K562 (cell line): ENCODE measurements at regions not wholly inside any gene's neighbourhood (a gene's known extent, or its start where the extent isn't known, plus 50 kb on each side); places are given as distances from the start of the nearest gene placed in this dataset.
A peak's percentile ranks its signal among the peaks of the same experiment; 100 is the strongest.

ENCODE experiments used
- ATAC-seq: fragments of 200-7000 bp; cut with Tn5 transposase; 3 replicates; pipeline ENCODE4 v1.9.1; 2020; ENCODE audit warnings: moderate library complexity
- BruUV-seq: library from RNA; stranded (reverse); fragments of 400-500 nt; replicated peaks from 2 replicates; lab custom pipeline; 2021; lab: Mats Ljungman, UMichigan
- CTCF ChIA-PET: fragments of 300-600 bp; formaldehyde crosslinking; extraction: SDS; loops from one replicate; lab custom pipeline; 2021; ENCODE audit warnings: low intra/inter-chr PET ratio; lab: Yijun Ruan, JAX
- POLR2A ChIA-PET: fragments of 300-600, 350-650 bp; sonication (Branson Sonifier 250); formaldehyde crosslinking; extraction: SDS; loops from one replicate; lab custom pipeline; 2021; ENCODE audit warnings: antibody characterized with exemption, inconsistent platforms; lab: Yijun Ruan, JAX
- DNase-seq, 4 experiments: peaks; one replicate each; pipeline versions ENCODE4 v3.0.0 to v3.0.0-alpha.2; 2011 to 2018; ENCODE audit warnings: low spot score in 3 of 4, mixed read lengths in 3 of 4; ENCODE audit errors: extremely low read depth in 1 of 4
- FAIRE-seq: peaks from 2 replicates; lab custom pipeline; 2011; peaks lifted over from hg19 to GRCh38; lab: Jason Lieb, UNC
- H2AFZ ChIP-seq: 2 replicates; pipeline ENCODE4 v1.6.0; 2011; ENCODE audit warnings: low read depth, low read length, control low read depth, inconsistent platforms
- H3K27ac ChIP-seq: fragments of 200-600 bp; 3 replicates; pipeline ENCODE4 v1.8.0; 2011; ENCODE audit warnings: low read depth, mild to moderate bottlenecking, control low read depth, inconsistent platforms, low read length, moderate library complexity, mixed read lengths; ENCODE audit errors: extremely low read depth
- H3K27me3 ChIP-seq, 2 experiments: fragments of 300-600 bp in 1 of 2; 2 replicates in 1 of 2; 3 replicates in 1 of 2; pipeline versions ENCODE4 v1.6.0 to v1.8.0; 2011; ENCODE audit warnings: inconsistent platforms in 2 of 2, low read length in 2 of 2, mild to moderate bottlenecking in 1 of 2, mixed read lengths in 1 of 2, moderate library complexity in 1 of 2; ENCODE audit not compliant: control insufficient read depth in 2 of 2, insufficient read depth in 2 of 2
- H3K36me3 ChIP-seq: fragments of 300-600 bp; 3 replicates; pipeline ENCODE4 v1.8.0; 2011; ENCODE audit warnings: mild to moderate bottlenecking, low read length, inconsistent platforms; ENCODE audit not compliant: control insufficient read depth, insufficient read depth
- H3K4me1 ChIP-seq, 2 experiments: fragments of 200-600 bp in 1 of 2; replicated peaks in 1 of 2; 2 replicates in 1 of 2; 3 replicates in 1 of 2; pipeline versions ENCODE4 v1.5.1 to v1.8.0; 2011; ENCODE audit warnings: inconsistent platforms in 2 of 2, low read length in 2 of 2, mild to moderate bottlenecking in 1 of 2, mixed read lengths in 1 of 2, moderate library complexity in 1 of 2; ENCODE audit not compliant: control insufficient read depth in 2 of 2, insufficient read depth in 2 of 2
- H3K4me2 ChIP-seq: 2 replicates; pipeline ENCODE4 v1.6.1; 2011; ENCODE audit warnings: low read length, control low read depth, inconsistent platforms, mixed read lengths; ENCODE audit not compliant: insufficient read depth
- H3K4me3 ChIP-seq: fragments of 200-600 bp; sonication (generic), shearing (Covaris generic); 2 replicates; pipeline ENCODE4 v1.5.1; 2016; ENCODE audit warnings: control low read depth, inconsistent platforms
- H3K79me2 ChIP-seq: fragments of 200-600 bp; 3 replicates; pipeline ENCODE4 v1.8.0; 2011; ENCODE audit warnings: low read length, inconsistent platforms; ENCODE audit not compliant: control insufficient read depth, insufficient read depth
- H3K9ac ChIP-seq, 2 experiments: 2 replicates each; pipeline versions ENCODE4 v1.6.0 to v1.6.1; 2011; ENCODE audit warnings: low read depth in 2 of 2, low read length in 2 of 2, control low read depth in 1 of 2, inconsistent platforms in 1 of 2, mild to moderate bottlenecking in 1 of 2, mixed read lengths in 1 of 2; ENCODE audit not compliant: insufficient read depth in 1 of 2
- H3K9me1 ChIP-seq: one replicate; pipeline ENCODE4 v1.6.0; 2011; ENCODE audit warnings: inconsistent platforms, mild to moderate bottlenecking, low read length, moderate library complexity; ENCODE audit not compliant: control insufficient read depth, insufficient read depth
- H3K9me3 ChIP-seq: replicated peaks from 2 replicates; pipeline ENCODE4 v1.5.1; 2011; ENCODE audit warnings: low read depth, low read length, inconsistent platforms; ENCODE audit not compliant: control insufficient read depth, insufficient read depth
- H4K20me1 ChIP-seq: replicated peaks from 2 replicates; pipeline ENCODE4 v1.6.1; 2011; ENCODE audit warnings: low read length, inconsistent platforms, mixed read lengths; ENCODE audit not compliant: control insufficient read depth, insufficient read depth
- THRAP3 ChIP-seq: fragments of 450-650 bp; IDR thresholded peaks from 2 replicates; pipeline ENCODE4 v1.6.1; 2016; ENCODE audit warnings: mild to moderate bottlenecking, inconsistent platforms, borderline replicate concordance
- ZNF384 ChIP-seq: IDR thresholded peaks from 2 replicates; pipeline ENCODE4 v1.6.1; 2012; ENCODE audit warnings: low read depth, low read length, improper control_type of control experiment
- WGBS: fragments of 100-300 bp; shearing (Covaris generic); methylation state at CpG from one replicate; pipeline ENCODE4 v1.1.6; 2016; ENCODE audit warnings: low coverage, mixed read lengths; ENCODE audit not compliant: insufficient coverage; ENCODE audit errors: missing lambda C conversion rate; 5-methylcytosine and 5-hydroxymethylcytosine counted together
- in situ Hi-C: fragments of 300-500 bp; cut with MboI; formaldehyde crosslinking; loops from 4 replicates; pipeline ENCODE4 v1.15.0; 2018; ENCODE audit warnings: inconsistent platforms, mixed read lengths
- intact Hi-C: fragments of 100-400 bp; cut with micrococcal nuclease; formaldehyde crosslinking; loops from 2 replicates; pipeline ENCODE4 v1.14.2; 2022
- TF ChIP-seq, protein P1 (sequence below), 2 experiments: fragments of 450-650 bp; formaldehyde crosslinking in 1 of 2; IDR thresholded peaks; 2 replicates each; pipeline versions ENCODE4 v1.4.0 to v1.6.1; 2014 to 2020; ENCODE audit warnings: mild to moderate bottlenecking in 2 of 2, borderline replicate concordance in 1 of 2, low read depth in 1 of 2

DNA sequence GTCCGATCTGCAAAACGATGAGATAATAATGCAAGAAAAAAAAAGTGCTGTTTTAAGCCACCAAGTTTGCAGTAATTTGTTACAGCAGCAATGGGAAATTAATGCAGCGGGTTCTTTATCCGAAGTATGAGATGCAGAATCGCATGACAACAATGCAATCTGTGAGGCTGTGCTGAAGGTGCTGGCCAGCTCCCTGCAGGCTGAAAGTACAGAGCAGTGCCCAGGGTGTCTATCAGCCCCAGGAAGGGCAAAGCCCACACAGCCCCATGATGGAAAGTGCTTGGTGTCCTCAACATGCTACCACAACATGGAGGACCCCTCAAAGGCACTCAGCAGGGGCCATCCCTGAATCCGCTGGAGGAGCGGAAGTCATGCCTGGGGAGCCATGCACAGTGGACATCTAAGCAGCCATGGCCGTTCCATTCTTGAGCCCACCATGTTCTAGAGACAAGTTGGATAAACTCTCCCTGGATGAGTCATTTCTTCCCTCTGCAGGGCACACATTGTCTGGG, 199.5 kb upstream of the PFKP start:
- no peaks in the 10 kb centered on the region; a peak in 2 of 5 replicates for H3K27me3 ChIP-seq
- no peaks in the 10 kb centered on the region for H3K36me3 ChIP-seq
- no peaks in the 10 kb centered on the region for H3K4me1 ChIP-seq
- H3K4me2 ChIP-seq, result no peak overlapping the region
- TF ChIP-seq, protein P1, sequence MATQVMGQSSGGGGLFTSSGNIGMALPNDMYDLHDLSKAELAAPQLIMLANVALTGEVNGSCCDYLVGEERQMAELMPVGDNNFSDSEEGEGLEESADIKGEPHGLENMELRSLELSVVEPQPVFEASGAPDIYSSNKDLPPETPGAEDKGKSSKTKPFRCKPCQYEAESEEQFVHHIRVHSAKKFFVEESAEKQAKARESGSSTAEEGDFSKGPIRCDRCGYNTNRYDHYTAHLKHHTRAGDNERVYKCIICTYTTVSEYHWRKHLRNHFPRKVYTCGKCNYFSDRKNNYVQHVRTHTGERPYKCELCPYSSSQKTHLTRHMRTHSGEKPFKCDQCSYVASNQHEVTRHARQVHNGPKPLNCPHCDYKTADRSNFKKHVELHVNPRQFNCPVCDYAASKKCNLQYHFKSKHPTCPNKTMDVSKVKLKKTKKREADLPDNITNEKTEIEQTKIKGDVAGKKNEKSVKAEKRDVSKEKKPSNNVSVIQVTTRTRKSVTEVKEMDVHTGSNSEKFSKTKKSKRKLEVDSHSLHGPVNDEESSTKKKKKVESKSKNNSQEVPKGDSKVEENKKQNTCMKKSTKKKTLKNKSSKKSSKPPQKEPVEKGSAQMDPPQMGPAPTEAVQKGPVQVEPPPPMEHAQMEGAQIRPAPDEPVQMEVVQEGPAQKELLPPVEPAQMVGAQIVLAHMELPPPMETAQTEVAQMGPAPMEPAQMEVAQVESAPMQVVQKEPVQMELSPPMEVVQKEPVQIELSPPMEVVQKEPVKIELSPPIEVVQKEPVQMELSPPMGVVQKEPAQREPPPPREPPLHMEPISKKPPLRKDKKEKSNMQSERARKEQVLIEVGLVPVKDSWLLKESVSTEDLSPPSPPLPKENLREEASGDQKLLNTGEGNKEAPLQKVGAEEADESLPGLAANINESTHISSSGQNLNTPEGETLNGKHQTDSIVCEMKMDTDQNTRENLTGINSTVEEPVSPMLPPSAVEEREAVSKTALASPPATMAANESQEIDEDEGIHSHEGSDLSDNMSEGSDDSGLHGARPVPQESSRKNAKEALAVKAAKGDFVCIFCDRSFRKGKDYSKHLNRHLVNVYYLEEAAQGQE (IDR thresholded peaks at IDR 0.05; ENCODE audit: borderline replicate concordance), result 0 out of 2 replicates have a peak, but pooled peaks have one; percentile 7
- TF ChIP-seq, protein P1 (CRISPR knock-in tag; IDR thresholded peaks at IDR 0.05; ENCODE audit: low read depth), result no peak
- TF ChIP-seq ZNF384 (no peak), THRAP3 (no peak)
- no peak overlapping the region for H2AFZ ChIP-seq
- CTCF ChIA-PET, result no interaction called here
- no peaks in the 10 kb centered on the region for H4K20me1 ChIP-seq
- no peak overlapping the region for H3K4me3 ChIP-seq
- no peaks in the 10 kb centered on the region for H3K9me1 ChIP-seq
- intact Hi-C loops, result no loop called here
- no peak for DNase-seq
- no peak for ATAC-seq
- in situ Hi-C loops, result no loop called here
- no TSS peak for BruUV-seq
- no peak for FAIRE-seq
- WGBS, result 0% methylated on average over 8 of the region's 8 CpGs
- no peaks in the 10 kb centered on the region for H3K9me3 ChIP-seq
- H3K9ac ChIP-seq, result no peak overlapping the region
- POLR2A ChIA-PET, result no interaction called here
- H3K79me2 ChIP-seq, result no peaks in the 10 kb centered on the region
- no peak overlapping the region for H3K27ac ChIP-seq
